IMR-90 (cell line): ENCODE measurements at regions not wholly inside any gene's neighbourhood (a gene's known extent, or its start where the extent isn't known, plus 50 kb on each side); places are given as distances from the start of the nearest gene placed in this dataset.
"Not testable (repeated sequence)": the region's sequence is repeated elsewhere in the genome, so short reads cannot be mapped to it uniquely, and the experiment has no call there.

Experiments used
- ATAC-seq: fragments of 200-7000 bp; cut with Tn5 transposase; 2 replicates; pipeline ENCODE4 v1.9.1; 2020; ENCODE audit warnings: low read depth, mild to moderate bottlenecking, moderate library complexity
- BruUV-seq: library from RNA; stranded (reverse); fragments of 400-500 nt; replicated peaks from 2 replicates; lab custom pipeline; 2021; lab: Mats Ljungman, UMichigan
- CTCF ChIA-PET: fragments of 300-600 bp; formaldehyde crosslinking; extraction: SDS; loops from one replicate; lab custom pipeline; 2021; ENCODE audit warnings: antibody characterized with exemption; lab: Yijun Ruan, JAX
- POLR2A ChIA-PET: fragments of 300-600 bp; sonication (Branson Sonifier 250); formaldehyde crosslinking; loops from one replicate; lab custom pipeline; 2022; ENCODE audit warnings: antibody characterized with exemption; ENCODE audit not compliant: unreplicated experiment; lab: Charles Lee
- DNase-seq: peaks from one replicate; pipeline ENCODE4 v3.0.0; 2013
- H2AFZ ChIP-seq: replicated peaks from 2 replicates; pipeline ENCODE3; 2013; ENCODE audit warnings: low read length, mild to moderate bottlenecking; ENCODE audit not compliant: poor library complexity
- H2AK5ac ChIP-seq: 2 replicates; pipeline ENCODE4 v1.6.1; 2013; ENCODE audit warnings: low read depth, low read length, inconsistent platforms
- H2AK9ac ChIP-seq: replicated peaks from 2 replicates; pipeline ENCODE3; 2013; ENCODE audit warnings: mild to moderate bottlenecking, low read depth, low read length, moderate library complexity; ENCODE audit not compliant: poor library complexity
- H2BK120ac ChIP-seq: 2 replicates; pipeline ENCODE4 v1.6.1; 2013; ENCODE audit warnings: low read depth, low read length, inconsistent platforms
- H2BK15ac ChIP-seq: 3 replicates; pipeline ENCODE4 v1.6.1; 2013; ENCODE audit warnings: low read depth, low read length, inconsistent platforms
- H2BK20ac ChIP-seq: 2 replicates; pipeline ENCODE4 v1.6.1; 2013; ENCODE audit warnings: low read depth, mild to moderate bottlenecking, inconsistent platforms, low read length, moderate library complexity
- H2BK5ac ChIP-seq: 2 replicates; pipeline ENCODE4 v1.6.1; 2013; ENCODE audit warnings: mild to moderate bottlenecking, low read depth, low read length, inconsistent platforms; ENCODE audit not compliant: poor library complexity, severe bottlenecking
- H3K14ac ChIP-seq: replicated peaks from 2 replicates; pipeline ENCODE4 v1.6.1; 2013; ENCODE audit warnings: low read depth, low read length, inconsistent platforms
- H3K18ac ChIP-seq: 2 replicates; pipeline ENCODE4 v1.6.1; 2013; ENCODE audit warnings: low read depth, low read length, control low read depth
- H3K23ac ChIP-seq: 2 replicates; pipeline ENCODE4 v1.6.1; 2013; ENCODE audit warnings: low read depth, low read length, inconsistent platforms
- H3K27ac ChIP-seq: 2 replicates; pipeline ENCODE4 v1.5.1; 2013; ENCODE audit warnings: mild to moderate bottlenecking, control low read depth, low read length; ENCODE audit not compliant: insufficient read depth
- H3K27me3 ChIP-seq: 2 replicates; pipeline ENCODE4 v1.6.1; 2013; ENCODE audit warnings: low read length; ENCODE audit not compliant: control insufficient read depth, insufficient read depth
- H3K36me3 ChIP-seq: 2 replicates; pipeline ENCODE4 v1.6.1; 2013; ENCODE audit warnings: low read length, mixed read lengths; ENCODE audit not compliant: control insufficient read depth, insufficient read depth
- H3K4ac ChIP-seq: 2 replicates; pipeline ENCODE4 v1.6.1; 2013; ENCODE audit warnings: low read depth, low read length, inconsistent platforms
- H3K4me1 ChIP-seq: 2 replicates; pipeline ENCODE4 v1.6.1; 2013; ENCODE audit warnings: low read length, mixed read lengths; ENCODE audit not compliant: control insufficient read depth, insufficient read depth
- H3K4me2 ChIP-seq: 2 replicates; pipeline ENCODE4 v1.6.1; 2013; ENCODE audit warnings: low read depth, mild to moderate bottlenecking, control low read depth, low read length, moderate library complexity
- H3K4me3 ChIP-seq: 2 replicates; pipeline ENCODE4 v1.5.1; 2013; ENCODE audit warnings: low read depth, mild to moderate bottlenecking, control low read depth, low read length, moderate library complexity; ENCODE audit not compliant: insufficient read depth
- H3K56ac ChIP-seq: 2 replicates; pipeline ENCODE4 v1.6.1; 2013; ENCODE audit warnings: low read length, inconsistent platforms; ENCODE audit not compliant: insufficient read depth; ENCODE audit errors: extremely low read depth
- H3K79me1 ChIP-seq, 2 experiments: 2 replicates each; pipeline ENCODE4 v1.6.1; 2013; ENCODE audit warnings: low read length in 2 of 2, inconsistent platforms in 1 of 2, low read depth in 1 of 2
- H3K9ac ChIP-seq: 2 replicates; pipeline ENCODE4 v1.6.1; 2013; ENCODE audit warnings: low read depth, low read length, control low read depth
- H3K9me1 ChIP-seq: 2 replicates; pipeline ENCODE4 v1.6.1; 2013; ENCODE audit warnings: low read length, inconsistent platforms; ENCODE audit not compliant: insufficient read depth
- H3K9me3 ChIP-seq: 2 replicates; pipeline ENCODE4 v1.6.1; 2013; ENCODE audit warnings: low read length; ENCODE audit not compliant: control insufficient read depth, insufficient read depth
- H4K20me1 ChIP-seq: 2 replicates; pipeline ENCODE4 v1.6.1; 2013; ENCODE audit warnings: low read length, inconsistent platforms; ENCODE audit not compliant: insufficient read depth
- H4K5ac ChIP-seq: 2 replicates; pipeline ENCODE4 v1.6.1; 2013; ENCODE audit warnings: mild to moderate bottlenecking, low read depth, low read length, control low read depth
- H4K8ac ChIP-seq, 2 experiments: 2 replicates each; pipeline ENCODE4 v1.6.1; 2013; ENCODE audit warnings: low read depth in 2 of 2, low read length in 2 of 2, control low read depth in 1 of 2, inconsistent platforms in 1 of 2
- H4K91ac ChIP-seq: 2 replicates; pipeline ENCODE4 v1.6.1; 2013; ENCODE audit warnings: low read depth, low read length, inconsistent platforms; ENCODE audit not compliant: insufficient read depth
- CEBPB ChIP-seq: IDR thresholded peaks from 2 replicates; pipeline ENCODE4 v1.6.1; 2012; ENCODE audit warnings: low read depth, low read length, improper control_type of control experiment
- NFE2L2 ChIP-seq: fragments of 150-350 bp; IDR thresholded peaks from 2 replicates; pipeline ENCODE4 v1.6.1; 2016; ENCODE audit warnings: low read depth, mild to moderate bottlenecking, low read length
- WGBS, 2 experiments: methylation state at CpG; one replicate each; pipeline versions ENCODE4 v1.1.5 to v1.1.7; 2013; ENCODE audit warnings: missing lambda C conversion rate in 2 of 2; ENCODE audit not compliant: insufficient read length in 1 of 2; ENCODE audit errors: extremely low coverage in 2 of 2; 5-methylcytosine and 5-hydroxymethylcytosine counted together
- dilution Hi-C: fragments of 300-500 bp; cut with HindIII; formaldehyde crosslinking; loops from one replicate; pipeline ENCODE4 v1.14.3; 2018; ENCODE audit warnings: low sequenced_read_pairs; ENCODE audit not compliant: unreplicated experiment
- in situ Hi-C: fragments of 300-500 bp; cut with MboI; formaldehyde crosslinking; loops from 3 replicates; pipeline ENCODE4 v1.14.3; 2019; ENCODE audit warnings: low sequenced_read_pairs, inconsistent platforms, mixed read lengths
- intact Hi-C: fragments of 100-400 bp; cut with micrococcal nuclease; formaldehyde crosslinking; loops from 2 replicates; pipeline ENCODE4 v1.10.0; 2022
- TF ChIP-seq, protein P1 (sequence below): fragments of 150-350 bp; IDR thresholded peaks from 2 replicates; pipeline ENCODE4 v1.6.1; 2016; ENCODE audit warnings: low read depth, mild to moderate bottlenecking, low read length, moderate library complexity, borderline replicate concordance

DNA sequence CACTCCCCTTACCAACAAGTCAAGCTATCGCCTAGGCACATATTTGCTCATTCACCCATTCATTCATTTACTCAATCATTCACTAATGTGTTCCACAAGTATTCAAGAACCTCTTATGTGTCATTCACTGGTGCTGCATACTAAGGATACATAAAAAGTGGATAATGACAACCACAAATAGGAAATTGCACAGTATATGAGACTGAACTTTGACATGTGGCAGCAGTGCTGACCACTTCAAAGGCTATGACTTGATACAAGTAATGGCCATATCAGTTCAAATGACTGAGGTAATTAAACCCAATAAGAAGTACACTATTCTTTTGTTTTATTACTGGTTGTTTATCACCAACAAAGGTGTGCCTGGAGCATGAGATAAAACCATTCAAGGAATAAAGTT, 282.5 kb downstream of the KLHL13 start:
- Histone ChIP-seq H2AK9ac (no peak overlapping the region), H2BK120ac (no peak overlapping the region), H3K56ac (no peak overlapping the region), H3K23ac (no peak overlapping the region), H4K20me1 (no peaks in the 10 kb centered on the region), H3K4me1 (no peaks in the 10 kb centered on the region), H3K36me3 (no peaks in the 10 kb centered on the region), H3K79me1 (no peaks in the 10 kb centered on the region), H3K9me3 (no peaks in the 10 kb centered on the region), H2BK15ac (no peak overlapping the region), H2BK20ac (no peak overlapping the region), H3K4me2 (no peak overlapping the region), H4K5ac (no peak overlapping the region), H2AFZ (no peak overlapping the region), H2AK5ac (no peak overlapping the region), H3K9me1 (no peaks in the 10 kb centered on the region), H4K8ac (no peak overlapping the region), H3K14ac (no peak overlapping the region), H2BK5ac (no peak overlapping the region), H3K4ac (no peak overlapping the region), H3K27ac (no peak overlapping the region), H3K9ac (no peak overlapping the region), H3K4me3 (no peak overlapping the region), H3K27me3 (no peaks in the 10 kb centered on the region), H4K91ac (no peak overlapping the region), H3K18ac (no peak overlapping the region)
- CTCF ChIA-PET, result no interaction called here
- ATAC-seq, result no peak
- POLR2A ChIA-PET, result no interaction called here
- TF ChIP-seq CEBPB (no peak), NFE2L2 (no peak)
- TF ChIP-seq, protein P1, sequence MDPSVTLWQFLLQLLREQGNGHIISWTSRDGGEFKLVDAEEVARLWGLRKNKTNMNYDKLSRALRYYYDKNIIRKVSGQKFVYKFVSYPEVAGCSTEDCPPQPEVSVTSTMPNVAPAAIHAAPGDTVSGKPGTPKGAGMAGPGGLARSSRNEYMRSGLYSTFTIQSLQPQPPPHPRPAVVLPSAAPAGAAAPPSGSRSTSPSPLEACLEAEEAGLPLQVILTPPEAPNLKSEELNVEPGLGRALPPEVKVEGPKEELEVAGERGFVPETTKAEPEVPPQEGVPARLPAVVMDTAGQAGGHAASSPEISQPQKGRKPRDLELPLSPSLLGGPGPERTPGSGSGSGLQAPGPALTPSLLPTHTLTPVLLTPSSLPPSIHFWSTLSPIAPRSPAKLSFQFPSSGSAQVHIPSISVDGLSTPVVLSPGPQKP, result no peak
- intact Hi-C loops, result no loop called here
- WGBS, 2 experiments, result no CpG with 5 or more reads among the region's 1 CpG
- dilution Hi-C loops, result no loop called here
- in situ Hi-C loops, result no loop called here
- BruUV-seq, result no TSS peak
- DNase-seq, result no peak

DNA sequence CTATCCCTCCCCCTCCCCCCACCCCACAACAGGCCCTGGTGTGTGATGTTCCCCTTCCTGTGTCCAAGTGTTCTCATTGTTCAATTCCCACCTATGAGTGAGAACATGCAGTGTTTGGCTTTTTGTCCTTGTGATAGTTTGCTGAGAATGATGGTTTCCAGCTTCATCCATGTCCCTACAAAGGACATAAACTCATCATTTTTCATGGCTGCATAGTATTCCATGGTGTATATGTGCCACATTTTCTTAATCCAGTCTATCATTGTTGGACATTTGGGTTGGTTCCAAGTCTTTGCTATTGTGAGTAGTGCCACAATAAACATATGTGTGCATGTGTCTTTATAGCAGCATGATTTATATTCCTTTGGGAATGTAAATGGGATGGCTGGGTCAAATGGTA, 295.1 kb downstream of the KLHL13 start:
- H4K20me1 ChIP-seq, intact Hi-C loops, POLR2A ChIA-PET, H2AFZ ChIP-seq, H2BK120ac ChIP-seq, H3K9ac ChIP-seq, H3K79me1 ChIP-seq, H3K4me2 ChIP-seq, H2AK5ac ChIP-seq, H4K5ac ChIP-seq, DNase-seq, ATAC-seq, H3K14ac ChIP-seq, H3K18ac ChIP-seq, dilution Hi-C loops, H2BK20ac ChIP-seq, H2BK5ac ChIP-seq, H4K91ac ChIP-seq, H3K9me1 ChIP-seq, H3K56ac ChIP-seq, H3K36me3 ChIP-seq, H2AK9ac ChIP-seq, H3K4ac ChIP-seq, H3K4me1 ChIP-seq, H3K4me3 ChIP-seq, H2BK15ac ChIP-seq, H4K8ac ChIP-seq, H3K27ac ChIP-seq, BruUV-seq, in situ Hi-C loops, H3K27me3 ChIP-seq, H3K9me3 ChIP-seq, CTCF ChIA-PET, H3K23ac ChIP-seq: not testable (repeated sequence)
